HG03045 (cell line): ENCODE measurements at regions not wholly inside any gene's neighbourhood (a gene's known extent, or its start where the extent isn't known, plus 50 kb on each side); places are given as distances from the start of the nearest gene placed in this dataset.

Source experiments
- ATAC-seq: cut with Tn5 transposase; IDR thresholded peaks from one replicate; pipeline ENCODE4 v1.9.1; 2021; ENCODE audit warnings: mild to moderate bottlenecking, moderate library complexity; ENCODE audit not compliant: unreplicated experiment

- ATAC-seq, result no peak
Observed at GRCh38 chr1:221335161-221336101, 406.5 kb downstream of the DUSP10 start.

- no peak for ATAC-seq
Observed at GRCh38 chr1:221336126-221336525, 405.8 kb downstream of the DUSP10 start.

GRCh38 chr1:221337106-221337505 lies 404.8 kb downstream of the DUSP10 start:
- no peak for ATAC-seq

- no peak for ATAC-seq
Observed at GRCh38 chr1:221343136-221343535, 398.8 kb downstream of the DUSP10 start.

GRCh38 chr1:221343607-221344006 lies 398.3 kb downstream of the DUSP10 start:
- no peak for ATAC-seq

- ATAC-seq, result no peak
Observed at GRCh38 chr1:221344693-221345092, 397.2 kb downstream of the DUSP10 start.

GRCh38 chr1:221347706-221348105 lies 394.2 kb downstream of the DUSP10 start:
- no peak for ATAC-seq

- no peak for ATAC-seq
Observed at GRCh38 chr1:221350091-221350490, 391.8 kb downstream of the DUSP10 start.

- no peak for ATAC-seq
Observed at GRCh38 chr1:221356693-221357092, 385.2 kb downstream of the DUSP10 start.

GRCh38 chr1:221363039-221363438 lies 378.9 kb downstream of the DUSP10 start:
- no peak for ATAC-seq

GRCh38 chr1:221366495-221367110 lies 375.3 kb downstream of the DUSP10 start:
- ATAC-seq, result no peak

GRCh38 chr1:221371705-221372104 lies 370.2 kb downstream of the DUSP10 start:
- ATAC-seq, result no peak

GRCh38 chr1:221373795-221374194 lies 368.1 kb downstream of the DUSP10 start:
- ATAC-seq, result no peak

GRCh38 chr1:221376286-221376685 lies 365.6 kb downstream of the DUSP10 start:
- ATAC-seq, result no peak

GRCh38 chr1:221381910-221382623 lies 359.8 kb downstream of the DUSP10 start:
- no peak for ATAC-seq

- no peak for ATAC-seq
Observed at GRCh38 chr1:221392453-221392852, 349.4 kb downstream of the DUSP10 start.

GRCh38 chr1:221394011-221394544 lies 347.8 kb downstream of the DUSP10 start:
- ATAC-seq, result no peak

GRCh38 chr1:221396526-221396925 lies 345.4 kb downstream of the DUSP10 start:
- no peak for ATAC-seq

GRCh38 chr1:221397141-221397540 lies 344.7 kb downstream of the DUSP10 start:
- ATAC-seq, result no peak

GRCh38 chr1:221397606-221398005 lies 344.3 kb downstream of the DUSP10 start:
- ATAC-seq, result no peak

- ATAC-seq, result no peak
Observed at GRCh38 chr1:221405146-221405545, 336.7 kb downstream of the DUSP10 start.
